Left lung (tissue), 4 donors: ENCODE measurements at regions not wholly inside any gene's neighbourhood (a gene's known extent, or its start where the extent isn't known, plus 50 kb on each side); places are given as distances from the start of the nearest gene placed in this dataset.

Experiments
- ATAC-seq: fragments of 200-7000 bp; cut with Tn5 transposase; one replicate; pipeline ENCODE4 v1.9.1; 2020; ENCODE audit warnings: moderate library complexity
- DNase-seq, 4 donors: peaks; one replicate each; pipeline ENCODE4 v3.0.0-alpha.2; 2013 to 2020
- H3K27ac ChIP-seq, 2 donors: fragments of 200-600 bp; sonication (generic) in 1 of 2; one replicate each; pipeline versions ENCODE4 v1.5.0 to v1.8.0; 2020 to 2021
- H3K27me3 ChIP-seq, 2 donors: fragments of 200-600 bp; sonication (generic) in 1 of 2; one replicate each; pipeline versions ENCODE4 v1.5.0 to v1.8.0; 2020 to 2021
- H3K36me3 ChIP-seq, 2 donors: fragments of 200-600 bp; sonication (generic) in 1 of 2; one replicate each; pipeline versions ENCODE4 v1.5.0 to v1.8.0; 2020 to 2021
- H3K4me1 ChIP-seq, 2 donors: fragments of 200-600 bp; one replicate each; pipeline ENCODE4 v1.8.0; 2021
- H3K4me3 ChIP-seq, 2 donors: fragments of 200-600 bp; sonication (generic) in 1 of 2; one replicate each; pipeline versions ENCODE4 v1.5.0 to v1.8.0; 2020 to 2021; ENCODE audit warnings: mild to moderate bottlenecking in 1 of 2
- H3K9me3 ChIP-seq, 2 donors: fragments of 200-600 bp; sonication (generic) in 1 of 2; one replicate each; pipeline versions ENCODE4 v1.5.0 to v1.8.0; 2020 to 2021
- CTCF ChIP-seq, 2 donors: fragments of 200-600 bp; sonication (generic) in 1 of 2; IDR thresholded peaks; one replicate each; pipeline versions ENCODE4 v1.5.0 to v1.8.0; 2021; ENCODE audit warnings: antibody characterized with exemption in 2 of 2
- intact Hi-C, 2 donors: fragments of 100-400 bp; cut with DNase I; formaldehyde crosslinking; loops; one replicate each; pipeline versions ENCODE4 v1.11.2 to v1.14.2; 2022
- donor health status: DM: no; HTN: yes; CAD: no.
- donor health status: DM: no; HTN: no; CAD: no.

- Histone ChIP-seq H3K27ac (no peak overlapping the region), H3K27me3 (peaks cover 0 to 5% of the 10 kb centered on the region in 2 donors), H3K4me3 (no peak overlapping the region), H3K4me1 (no peaks in the 10 kb centered on the region), H3K36me3 (no peaks in the 10 kb centered on the region), H3K9me3 (peaks cover 0 to under 1% of the 10 kb centered on the region in 2 donors)
- no peak for TF ChIP-seq CTCF (IDR thresholded peaks at IDR 0.05)
- DNase-seq (no peak), ATAC-seq (no peak)
- intact Hi-C loops: no loop called here
These were observed 58.9 kb downstream of the TFDP3 start for GRCh38 chrX:133159205-133159604.

DNA sequence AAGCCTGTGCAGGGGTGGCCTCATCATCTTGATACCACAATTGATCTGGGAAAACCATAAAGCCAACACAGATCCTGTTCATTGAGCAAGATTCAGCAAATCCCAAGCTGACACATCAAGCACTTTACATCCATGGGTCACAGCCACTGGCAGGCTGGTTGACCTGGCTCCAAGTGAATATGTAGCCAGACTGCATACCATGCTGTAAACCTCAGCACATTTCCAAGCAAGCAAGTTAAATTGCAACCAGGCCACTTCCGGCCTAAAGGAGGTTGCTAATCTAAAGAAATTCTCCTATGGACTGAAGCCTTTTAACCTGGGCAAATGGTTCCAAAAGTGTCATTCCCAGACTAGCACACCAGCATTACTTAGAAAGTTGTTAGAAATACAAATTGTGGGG, 54.4 kb upstream of the USP26 start:
- no peak overlapping the region for H3K27ac ChIP-seq
- H3K36me3 ChIP-seq: no peaks in the 10 kb centered on the region
- intact Hi-C loops: no loop called here
- DNase-seq (peak in 1 of 4 donors; percentile 12), ATAC-seq (peak; percentile 34)
- no peaks in the 10 kb centered on the region for H3K9me3 ChIP-seq
- H3K4me1 ChIP-seq: no peaks in the 10 kb centered on the region
- TF ChIP-seq CTCF (IDR thresholded peaks at IDR 0.05): no peak
- H3K27me3 ChIP-seq: no peaks in the 10 kb centered on the region
- H3K4me3 ChIP-seq: no peak overlapping the region

- H3K27ac ChIP-seq: no peak overlapping the region
- ATAC-seq (no peak), DNase-seq (peak in 1 of 4 donors; percentile 16)
- intact Hi-C loops: no loop called here
- H3K4me3 ChIP-seq: no peak overlapping the region
- no peaks in the 10 kb centered on the region for H3K4me1 ChIP-seq
- TF ChIP-seq CTCF (IDR thresholded peaks at IDR 0.05): no peak
- no peaks in the 10 kb centered on the region for H3K27me3 ChIP-seq
- H3K36me3 ChIP-seq: no peaks in the 10 kb centered on the region
- H3K9me3 ChIP-seq: no peaks in the 10 kb centered on the region
These were observed 53.8 kb upstream of the USP26 start for GRCh38 chrX:133150730-133151129.
